ENCODE measurements at regions not wholly inside any gene's neighbourhood (a gene's known extent, or its start where the extent isn't known, plus 50 kb on each side); places are given as distances from the start of the nearest gene placed in this dataset.

DNA sequence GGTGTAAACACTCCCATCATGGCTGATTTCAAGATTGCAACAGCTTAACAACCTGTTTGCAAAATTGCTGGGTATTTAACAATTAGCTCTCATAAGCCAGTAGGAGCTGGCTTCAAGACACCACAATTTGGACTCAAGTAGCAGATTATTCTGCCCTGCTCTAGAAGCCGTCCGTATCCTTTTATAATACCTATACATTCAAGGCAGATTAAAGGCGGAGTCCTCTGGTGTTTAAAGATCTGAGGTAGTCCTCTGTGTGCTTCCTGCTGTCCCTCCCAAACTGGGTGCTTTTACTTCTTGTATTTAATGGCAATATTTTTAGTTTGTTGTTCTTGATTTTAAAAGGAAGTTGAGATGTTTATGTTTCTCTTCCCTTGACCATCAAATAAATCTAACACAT is 62.2 kb upstream of the SOX4 start:
- TF ChIP-seq, protein P1, sequence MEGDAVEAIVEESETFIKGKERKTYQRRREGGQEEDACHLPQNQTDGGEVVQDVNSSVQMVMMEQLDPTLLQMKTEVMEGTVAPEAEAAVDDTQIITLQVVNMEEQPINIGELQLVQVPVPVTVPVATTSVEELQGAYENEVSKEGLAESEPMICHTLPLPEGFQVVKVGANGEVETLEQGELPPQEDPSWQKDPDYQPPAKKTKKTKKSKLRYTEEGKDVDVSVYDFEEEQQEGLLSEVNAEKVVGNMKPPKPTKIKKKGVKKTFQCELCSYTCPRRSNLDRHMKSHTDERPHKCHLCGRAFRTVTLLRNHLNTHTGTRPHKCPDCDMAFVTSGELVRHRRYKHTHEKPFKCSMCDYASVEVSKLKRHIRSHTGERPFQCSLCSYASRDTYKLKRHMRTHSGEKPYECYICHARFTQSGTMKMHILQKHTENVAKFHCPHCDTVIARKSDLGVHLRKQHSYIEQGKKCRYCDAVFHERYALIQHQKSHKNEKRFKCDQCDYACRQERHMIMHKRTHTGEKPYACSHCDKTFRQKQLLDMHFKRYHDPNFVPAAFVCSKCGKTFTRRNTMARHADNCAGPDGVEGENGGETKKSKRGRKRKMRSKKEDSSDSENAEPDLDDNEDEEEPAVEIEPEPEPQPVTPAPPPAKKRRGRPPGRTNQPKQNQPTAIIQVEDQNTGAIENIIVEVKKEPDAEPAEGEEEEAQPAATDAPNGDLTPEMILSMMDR (IDR thresholded peaks at IDR 0.05), result no peak
- TF ChIP-seq POLR2A (IDR thresholded peaks at IDR 0.05), result no peak

Data from Peyer's patch (tissue), 4 donors.